ENCODE measurements at regions not wholly inside any gene's neighbourhood (a gene's known extent, or its start where the extent isn't known, plus 50 kb on each side); places are given as distances from the start of the nearest gene placed in this dataset.

GRCh38 chr13:89968470-89968869 lies 1379.0 kb upstream of the MIR17HG start:
- TF ChIP-seq EZH2 (IDR thresholded peaks at IDR 0.05; ENCODE audit: low read depth) = no peak
- TF ChIP-seq, protein P1, sequence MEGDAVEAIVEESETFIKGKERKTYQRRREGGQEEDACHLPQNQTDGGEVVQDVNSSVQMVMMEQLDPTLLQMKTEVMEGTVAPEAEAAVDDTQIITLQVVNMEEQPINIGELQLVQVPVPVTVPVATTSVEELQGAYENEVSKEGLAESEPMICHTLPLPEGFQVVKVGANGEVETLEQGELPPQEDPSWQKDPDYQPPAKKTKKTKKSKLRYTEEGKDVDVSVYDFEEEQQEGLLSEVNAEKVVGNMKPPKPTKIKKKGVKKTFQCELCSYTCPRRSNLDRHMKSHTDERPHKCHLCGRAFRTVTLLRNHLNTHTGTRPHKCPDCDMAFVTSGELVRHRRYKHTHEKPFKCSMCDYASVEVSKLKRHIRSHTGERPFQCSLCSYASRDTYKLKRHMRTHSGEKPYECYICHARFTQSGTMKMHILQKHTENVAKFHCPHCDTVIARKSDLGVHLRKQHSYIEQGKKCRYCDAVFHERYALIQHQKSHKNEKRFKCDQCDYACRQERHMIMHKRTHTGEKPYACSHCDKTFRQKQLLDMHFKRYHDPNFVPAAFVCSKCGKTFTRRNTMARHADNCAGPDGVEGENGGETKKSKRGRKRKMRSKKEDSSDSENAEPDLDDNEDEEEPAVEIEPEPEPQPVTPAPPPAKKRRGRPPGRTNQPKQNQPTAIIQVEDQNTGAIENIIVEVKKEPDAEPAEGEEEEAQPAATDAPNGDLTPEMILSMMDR (conservative IDR thresholded peaks at IDR 0.05) = no peak
